Kidney epithelial cell (primary cell): ENCODE measurements at regions not wholly inside any gene's neighbourhood (a gene's known extent, or its start where the extent isn't known, plus 50 kb on each side); places are given as distances from the start of the nearest gene placed in this dataset.

Experiments
- DNase-seq: peaks from one replicate; pipeline ENCODE4 v3.0.0-alpha.2; 2010; ENCODE audit warnings: low read depth
- H3K27me3 ChIP-seq: 2 replicates; pipeline ENCODE4 v1.6.0; 2011; ENCODE audit warnings: low read length; ENCODE audit not compliant: control insufficient read depth, insufficient read depth
- H3K36me3 ChIP-seq: 2 replicates; pipeline ENCODE4 v1.5.1; 2011; ENCODE audit warnings: low read length; ENCODE audit not compliant: control insufficient read depth, insufficient read depth
- H3K4me3 ChIP-seq: 2 replicates; pipeline ENCODE4 v1.5.1; 2011; ENCODE audit warnings: low read depth, mild to moderate bottlenecking, control low read depth, low read length
- TF ChIP-seq, protein P1 (sequence below): IDR thresholded peaks from 2 replicates; pipeline ENCODE4 v1.5.1; 2011; ENCODE audit warnings: mild to moderate bottlenecking, moderate library complexity, low read length, control low read depth, inconsistent platforms; ENCODE audit not compliant: insufficient read depth, poor library complexity, severe bottlenecking

GRCh38 chr16:86384980-86385379 is 125.3 kb upstream of the FOXF1 start:
- Histone ChIP-seq H3K4me3 (no peak overlapping the region), H3K36me3 (no peaks in the 10 kb centered on the region), H3K27me3 (no peaks in the 10 kb centered on the region)
- TF ChIP-seq, protein P1, sequence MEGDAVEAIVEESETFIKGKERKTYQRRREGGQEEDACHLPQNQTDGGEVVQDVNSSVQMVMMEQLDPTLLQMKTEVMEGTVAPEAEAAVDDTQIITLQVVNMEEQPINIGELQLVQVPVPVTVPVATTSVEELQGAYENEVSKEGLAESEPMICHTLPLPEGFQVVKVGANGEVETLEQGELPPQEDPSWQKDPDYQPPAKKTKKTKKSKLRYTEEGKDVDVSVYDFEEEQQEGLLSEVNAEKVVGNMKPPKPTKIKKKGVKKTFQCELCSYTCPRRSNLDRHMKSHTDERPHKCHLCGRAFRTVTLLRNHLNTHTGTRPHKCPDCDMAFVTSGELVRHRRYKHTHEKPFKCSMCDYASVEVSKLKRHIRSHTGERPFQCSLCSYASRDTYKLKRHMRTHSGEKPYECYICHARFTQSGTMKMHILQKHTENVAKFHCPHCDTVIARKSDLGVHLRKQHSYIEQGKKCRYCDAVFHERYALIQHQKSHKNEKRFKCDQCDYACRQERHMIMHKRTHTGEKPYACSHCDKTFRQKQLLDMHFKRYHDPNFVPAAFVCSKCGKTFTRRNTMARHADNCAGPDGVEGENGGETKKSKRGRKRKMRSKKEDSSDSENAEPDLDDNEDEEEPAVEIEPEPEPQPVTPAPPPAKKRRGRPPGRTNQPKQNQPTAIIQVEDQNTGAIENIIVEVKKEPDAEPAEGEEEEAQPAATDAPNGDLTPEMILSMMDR = no peak
- no peak for DNase-seq

GRCh38 chr16:86387468-86388440 is 122.6 kb upstream of the FOXF1 start:
- peak; percentile 38 for DNase-seq
- TF ChIP-seq, protein P1 = no peak
- Histone ChIP-seq H3K4me3 (no peak overlapping the region), H3K27me3 (no peaks in the 10 kb centered on the region), H3K36me3 (no peaks in the 10 kb centered on the region)

GRCh38 chr16:86388976-86389375 is 121.4 kb upstream of the FOXF1 start:
- Histone ChIP-seq H3K27me3 (no peaks in the 10 kb centered on the region), H3K4me3 (no peak overlapping the region), H3K36me3 (no peaks in the 10 kb centered on the region)
- no peak for DNase-seq
- TF ChIP-seq, protein P1 = no peak

DNA sequence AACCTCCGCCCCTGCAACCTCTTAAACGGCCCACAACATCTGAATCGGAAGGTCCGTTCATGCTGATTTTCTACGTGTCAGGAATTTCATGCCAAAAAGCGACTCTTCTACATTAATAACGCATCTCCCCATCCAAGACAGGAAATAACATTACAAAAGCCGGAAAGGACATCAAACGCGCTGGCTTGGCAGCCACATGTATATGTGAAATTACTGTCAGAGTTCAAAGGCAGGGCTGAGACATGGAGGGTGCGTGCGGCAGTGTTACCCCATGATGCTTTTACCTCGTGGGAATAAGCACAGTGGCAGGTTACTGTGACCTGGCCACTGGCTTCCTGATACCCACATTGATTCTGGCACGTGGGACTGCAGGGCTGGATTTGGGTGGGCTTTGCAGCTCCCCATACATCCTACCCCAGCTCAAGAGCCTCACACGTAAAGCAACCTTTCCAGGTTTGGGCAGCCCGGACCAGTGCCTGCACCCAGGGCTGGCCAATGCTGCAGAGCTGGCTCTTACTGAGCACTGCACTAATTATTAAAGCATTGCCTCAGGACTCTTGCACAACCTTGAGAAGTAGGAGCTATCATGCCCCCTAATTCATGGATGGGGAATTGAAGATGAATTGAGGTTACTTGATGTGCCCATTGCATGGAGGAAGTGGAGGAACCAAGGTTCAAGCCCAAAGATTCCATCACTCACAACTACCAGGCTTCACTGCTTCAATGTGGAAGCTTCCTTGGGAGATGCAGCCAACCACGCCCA is 120.6 kb upstream of the FOXF1 start:
- Histone ChIP-seq H3K36me3 (no peaks in the 10 kb centered on the region), H3K4me3 (no peak overlapping the region), H3K27me3 (no peaks in the 10 kb centered on the region)
- TF ChIP-seq, protein P1 = no peak
- DNase-seq = no peak

GRCh38 chr16:86390335-86390734 is 120.0 kb upstream of the FOXF1 start:
- TF ChIP-seq, protein P1 = no peak
- no peak overlapping the region for H3K4me3 ChIP-seq

More at GRCh38 chr16:86390335-86390734, 120.0 kb upstream of the FOXF1 start:
- Histone ChIP-seq H3K36me3 (no peaks in the 10 kb centered on the region), H3K27me3 (no peaks in the 10 kb centered on the region)
- DNase-seq = no peak
